ENCODE measurements at regions not wholly inside any gene's neighbourhood (a gene's known extent, or its start where the extent isn't known, plus 50 kb on each side); places are given as distances from the start of the nearest gene placed in this dataset.

- CTCF ChIA-PET, result no interaction called here
- DNase-seq (ENCODE audit: low read depth, low spot score) (no peak), ATAC-seq (no peak)
- Histone ChIP-seq H3K9me3 (ENCODE audit: control insufficient read depth in 1 of 2, insufficient read depth in 1 of 2, low read depth in 1 of 2, low read length in 2 of 2) (no peaks in the 10 kb centered on the region), H3K27ac (ENCODE audit: low read depth, low read length) (no peak overlapping the region), H3K9ac (ENCODE audit: low read length) (no peak overlapping the region), H3K4me3 (replicated peaks in 1 of 2; ENCODE audit: low read depth in 1 of 2, low read length in 2 of 2) (no peak overlapping the region), H3K27me3 (ENCODE audit: insufficient read depth, low read length) (no peaks in the 10 kb centered on the region), H4K20me1 (ENCODE audit: insufficient read depth) (no peaks in the 10 kb centered on the region), H3K9me2 (ENCODE audit: insufficient read depth) (no peaks in the 10 kb centered on the region), H2AFZ (ENCODE audit: low read depth, low read length, poor library complexity, severe bottlenecking) (no peak overlapping the region), H3K4me1 (ENCODE audit: control insufficient read depth in 1 of 2, insufficient read depth in 2 of 2, low read length in 2 of 2) (no peaks in the 10 kb centered on the region), H3K4me2 (ENCODE audit: low read length) (no peak overlapping the region), H3K79me2 (ENCODE audit: insufficient read depth, low read length) (no peaks in the 10 kb centered on the region), H3K36me3 (ENCODE audit: control insufficient read depth in 1 of 2, insufficient read depth in 2 of 2, low read length in 2 of 2) (no peaks in the 10 kb centered on the region)
- no peak for TF ChIP-seq CTCF (IDR thresholded peaks at IDR 0.05 in 2 of 3, conservative IDR thresholded peaks at IDR 0.05 in 1 of 3; ENCODE audit: borderline replicate concordance in 1 of 3, insufficient read depth in 1 of 3, low read depth in 2 of 3, low read length in 2 of 3)
- no peak for TF ChIP-seq ATF3 (IDR thresholded peaks at IDR 0.05)
- no peak for TF ChIP-seq CEBPB (IDR thresholded peaks at IDR 0.05; ENCODE audit: low read depth)
- TF ChIP-seq POLR2A (IDR thresholded peaks at IDR 0.05; ENCODE audit: borderline replicate concordance, extremely low read depth, insufficient read depth, insufficient read length), result no peak
- TF ChIP-seq EGR1 (IDR thresholded peaks at IDR 0.05; ENCODE audit: low read depth), result no peak
- TF ChIP-seq JUND (IDR thresholded peaks at IDR 0.05), result no peak
- BruUV-seq (replicated peaks), result no TSS peak
- POLR2A ChIA-PET, result no interaction called here
- RAD21 ChIA-PET (ENCODE audit: low non-redundant PET in 1 of 2, low total read pairs in 2 of 2, uncharacterized antibody in 2 of 2, unreplicated experiment in 2 of 2), result no interaction called here
- intact Hi-C loops (cut with micrococcal nuclease), result no loop called here
These were observed 135.4 kb upstream of the MDM1 start for GRCh38 chr12:68467514-68467913.

- DNase-seq (ENCODE audit: low read depth, low spot score), result no peak
- POLR2A ChIA-PET, result no interaction called here
- RAD21 ChIA-PET (ENCODE audit: low non-redundant PET in 1 of 2, low total read pairs in 2 of 2, uncharacterized antibody in 2 of 2, unreplicated experiment in 2 of 2), result no interaction called here
- no peak for ATAC-seq
- Histone ChIP-seq H2AFZ (ENCODE audit: low read depth, low read length, poor library complexity, severe bottlenecking) (no peak overlapping the region), H3K4me1 (ENCODE audit: control insufficient read depth in 1 of 2, insufficient read depth in 2 of 2, low read length in 2 of 2) (no peaks in the 10 kb centered on the region), H3K9me3 (ENCODE audit: control insufficient read depth in 1 of 2, insufficient read depth in 1 of 2, low read depth in 1 of 2, low read length in 2 of 2) (no peaks in the 10 kb centered on the region), H3K4me2 (ENCODE audit: low read length) (no peak overlapping the region), H3K27ac (ENCODE audit: low read depth, low read length) (no peak overlapping the region), H3K4me3 (replicated peaks in 1 of 2; ENCODE audit: low read depth in 1 of 2, low read length in 2 of 2) (no peak overlapping the region), H3K79me2 (ENCODE audit: insufficient read depth, low read length) (no peaks in the 10 kb centered on the region), H3K9ac (ENCODE audit: low read length) (no peak overlapping the region), H3K36me3 (ENCODE audit: control insufficient read depth in 1 of 2, insufficient read depth in 2 of 2, low read length in 2 of 2) (no peaks in the 10 kb centered on the region), H3K27me3 (ENCODE audit: insufficient read depth, low read length) (no peaks in the 10 kb centered on the region), H3K9me2 (ENCODE audit: insufficient read depth) (no peaks in the 10 kb centered on the region), H4K20me1 (ENCODE audit: insufficient read depth) (no peaks in the 10 kb centered on the region)
- intact Hi-C loops (cut with micrococcal nuclease), result no loop called here
- TF ChIP-seq REST (IDR thresholded peaks at IDR 0.05; ENCODE audit: low read depth), result no peak
- CTCF ChIA-PET, result no interaction called here
- BruUV-seq (replicated peaks), result no TSS peak
These were observed 135.9 kb upstream of the MDM1 start for GRCh38 chr12:68468036-68468435.
